PFSK-1 (cell line): ENCODE measurements at regions not wholly inside any gene's neighbourhood (a gene's known extent, or its start where the extent isn't known, plus 50 kb on each side); places are given as distances from the start of the nearest gene placed in this dataset.

ENCODE experiments used
- FOXP2 ChIP-seq: optimal IDR thresholded peaks from 2 replicates; pipeline ENCODE3; 2011; ENCODE audit warnings: borderline replicate concordance, control low read depth, inconsistent platforms; ENCODE audit not compliant: insufficient read depth; ENCODE audit errors: extremely low read length, extremely low read depth
- POLR2AphosphoS5 ChIP-seq: IDR thresholded peaks from 2 replicates; pipeline ENCODE4 v1.6.1; 2012; ENCODE audit warnings: low read depth, mild to moderate bottlenecking, control low read depth, low read length, moderate library complexity
- REST ChIP-seq, 2 experiments: IDR thresholded peaks; 2 replicates each; pipeline versions ENCODE4 v1.6.1 to v1.8.0; 2011 to 2012; ENCODE audit warnings: low read depth in 2 of 2, low read length in 2 of 2, control low read depth in 1 of 2, inconsistent platforms in 1 of 2, mild to moderate bottlenecking in 1 of 2, moderate library complexity in 1 of 2; ENCODE audit not compliant: insufficient read depth in 1 of 2
- SIN3A ChIP-seq: IDR thresholded peaks from 2 replicates; pipeline ENCODE4 v1.6.1; 2012; ENCODE audit warnings: mild to moderate bottlenecking, low read length, moderate library complexity, borderline replicate concordance; ENCODE audit not compliant: insufficient read depth
- TAF1 ChIP-seq: IDR thresholded peaks from 2 replicates; pipeline ENCODE4 v1.6.1; 2012; ENCODE audit warnings: low read length, control low read depth, borderline replicate concordance; ENCODE audit not compliant: insufficient read depth

- TF ChIP-seq REST (IDR thresholded peaks at IDR 0.05; ENCODE audit: insufficient read depth in 1 of 2, low read depth in 2 of 2, low read length in 2 of 2) (no peak), POLR2AphosphoS5 (no peak), SIN3A (no peak), FOXP2 (no peak), TAF1 (no peak)
Observed at GRCh38 chr13:81726037-81726726, 1385.3 kb upstream of the SPRY2 start.

- no peak for TF ChIP-seq SIN3A
- TF ChIP-seq POLR2AphosphoS5: no peak
- TF ChIP-seq REST (IDR thresholded peaks at IDR 0.05; ENCODE audit: insufficient read depth in 1 of 2, low read depth in 2 of 2, low read length in 2 of 2): no peak
- TF ChIP-seq FOXP2: no peak
- no peak for TF ChIP-seq TAF1
Observed at GRCh38 chr13:81722456-81722855, 1381.5 kb upstream of the SPRY2 start.

GRCh38 chr13:81721400-81721799 is 1380.5 kb upstream of the SPRY2 start:
- TF ChIP-seq POLR2AphosphoS5 (no peak), REST (IDR thresholded peaks at IDR 0.05; ENCODE audit: insufficient read depth in 1 of 2, low read depth in 2 of 2, low read length in 2 of 2) (no peak), FOXP2 (no peak), TAF1 (no peak), SIN3A (no peak)

- TF ChIP-seq REST (IDR thresholded peaks at IDR 0.05; ENCODE audit: insufficient read depth in 1 of 2, low read depth in 2 of 2, low read length in 2 of 2) (no peak), FOXP2 (no peak), POLR2AphosphoS5 (no peak), SIN3A (no peak), TAF1 (no peak)
Observed at GRCh38 chr13:81714513-81714912, 1373.6 kb upstream of the SPRY2 start.
